IPS-15b (cell line): ENCODE measurements at regions not wholly inside any gene's neighbourhood (a gene's known extent, or its start where the extent isn't known, plus 50 kb on each side); places are given as distances from the start of the nearest gene placed in this dataset.

Experiments
- H3K27me3 ChIP-seq: one replicate; pipeline ENCODE4 v1.6.1; 2013; ENCODE audit warnings: low read length; ENCODE audit not compliant: control insufficient read depth, insufficient read depth
- H3K36me3 ChIP-seq: one replicate; pipeline ENCODE4 v1.6.1; 2013; ENCODE audit warnings: low read length; ENCODE audit not compliant: control insufficient read depth, insufficient read depth
- H3K4me1 ChIP-seq: one replicate; pipeline ENCODE4 v1.6.1; 2013; ENCODE audit warnings: mild to moderate bottlenecking, low read length; ENCODE audit not compliant: control insufficient read depth, insufficient read depth
- H3K4me3 ChIP-seq: one replicate; pipeline ENCODE4 v1.5.1; 2013; ENCODE audit warnings: low read depth, low read length
- H3K9ac ChIP-seq: one replicate; pipeline ENCODE4 v1.6.1; 2013; ENCODE audit warnings: low read depth, mild to moderate bottlenecking, low read length
- H3K9me3 ChIP-seq: one replicate; pipeline ENCODE4 v1.6.1; 2013; ENCODE audit warnings: mild to moderate bottlenecking, low read length; ENCODE audit not compliant: control insufficient read depth, insufficient read depth

GRCh38 chr13:104267206-104267811, 1201.1 kb upstream of the SLC10A2 start:
- Histone ChIP-seq H3K36me3 (no peaks in the 10 kb centered on the region), H3K4me3 (no peak overlapping the region), H3K27me3 (no peaks in the 10 kb centered on the region), H3K9me3 (no peaks in the 10 kb centered on the region), H3K9ac (no peak overlapping the region), H3K4me1 (no peaks in the 10 kb centered on the region)

GRCh38 chr13:104256701-104257100, 1190.5 kb upstream of the SLC10A2 start:
- no peak overlapping the region for H3K9ac ChIP-seq

GRCh38 chr13:104253063-104253680, 1187.0 kb upstream of the SLC10A2 start:
- H3K9ac ChIP-seq: no peak overlapping the region
- peaks cover 11% of the 10 kb centered on the region for H3K4me1 ChIP-seq
- no peaks in the 10 kb centered on the region for H3K27me3 ChIP-seq
- H3K4me3 ChIP-seq: no peak overlapping the region
- no peaks in the 10 kb centered on the region for H3K9me3 ChIP-seq
- H3K36me3 ChIP-seq: no peaks in the 10 kb centered on the region

More at GRCh38 chr13:104256701-104257100, 1190.5 kb upstream of the SLC10A2 start:
- Histone ChIP-seq H3K4me1 (peaks cover 11% of the 10 kb centered on the region), H3K4me3 (no peak overlapping the region), H3K9me3 (no peaks in the 10 kb centered on the region), H3K27me3 (no peaks in the 10 kb centered on the region), H3K36me3 (no peaks in the 10 kb centered on the region)

GRCh38 chr13:104251931-104252330, 1185.7 kb upstream of the SLC10A2 start:
- H3K9me3 ChIP-seq: no peaks in the 10 kb centered on the region
- H3K27me3 ChIP-seq: no peaks in the 10 kb centered on the region
- H3K9ac ChIP-seq: no peak overlapping the region
- peaks cover 11% of the 10 kb centered on the region for H3K4me1 ChIP-seq
- no peak overlapping the region for H3K4me3 ChIP-seq
- H3K36me3 ChIP-seq: no peaks in the 10 kb centered on the region

- Histone ChIP-seq H3K36me3 (no peaks in the 10 kb centered on the region), H3K4me1 (no peaks in the 10 kb centered on the region), H3K27me3 (no peaks in the 10 kb centered on the region), H3K9ac (no peak overlapping the region), H3K9me3 (no peaks in the 10 kb centered on the region), H3K4me3 (no peak overlapping the region)
These were observed 1180.7 kb upstream of the SLC10A2 start for GRCh38 chr13:104246955-104247354.

- Histone ChIP-seq H3K4me1 (no peaks in the 10 kb centered on the region), H3K9me3 (no peaks in the 10 kb centered on the region), H3K27me3 (no peaks in the 10 kb centered on the region), H3K36me3 (no peaks in the 10 kb centered on the region), H3K4me3 (no peak overlapping the region), H3K9ac (no peak overlapping the region)
These were observed 1140.3 kb upstream of the SLC10A2 start for GRCh38 chr13:104206450-104207044.

- H3K36me3 ChIP-seq: no peaks in the 10 kb centered on the region
- H3K4me1 ChIP-seq: no peaks in the 10 kb centered on the region
- H3K27me3 ChIP-seq: no peaks in the 10 kb centered on the region
- no peak overlapping the region for H3K4me3 ChIP-seq
- no peaks in the 10 kb centered on the region for H3K9me3 ChIP-seq
- no peak overlapping the region for H3K9ac ChIP-seq
These were observed 1138.0 kb upstream of the SLC10A2 start for GRCh38 chr13:104204177-104204576.

GRCh38 chr13:104198801-104199200, 1132.6 kb upstream of the SLC10A2 start:
- Histone ChIP-seq H3K9me3 (no peaks in the 10 kb centered on the region), H3K4me1 (no peaks in the 10 kb centered on the region), H3K36me3 (no peaks in the 10 kb centered on the region), H3K27me3 (no peaks in the 10 kb centered on the region), H3K4me3 (no peak overlapping the region), H3K9ac (no peak overlapping the region)

- H3K27me3 ChIP-seq: no peaks in the 10 kb centered on the region
- H3K9ac ChIP-seq: no peak overlapping the region
- no peak overlapping the region for H3K4me3 ChIP-seq
- no peaks in the 10 kb centered on the region for H3K4me1 ChIP-seq
- no peaks in the 10 kb centered on the region for H3K36me3 ChIP-seq
- H3K9me3 ChIP-seq: no peaks in the 10 kb centered on the region
These were observed 1130.4 kb upstream of the SLC10A2 start for GRCh38 chr13:104196611-104197010.

GRCh38 chr13:104181526-104182231, 1115.5 kb upstream of the SLC10A2 start:
- Histone ChIP-seq H3K4me1 (peaks cover 10% of the 10 kb centered on the region), H3K4me3 (no peak overlapping the region), H3K27me3 (no peaks in the 10 kb centered on the region), H3K36me3 (no peaks in the 10 kb centered on the region), H3K9me3 (no peaks in the 10 kb centered on the region), H3K9ac (no peak overlapping the region)

GRCh38 chr13:104170980-104171555, 1104.9 kb upstream of the SLC10A2 start:
- H3K4me1 ChIP-seq: no peaks in the 10 kb centered on the region
- no peak overlapping the region for H3K9ac ChIP-seq
- no peak overlapping the region for H3K4me3 ChIP-seq
- no peaks in the 10 kb centered on the region for H3K36me3 ChIP-seq
- H3K27me3 ChIP-seq: no peaks in the 10 kb centered on the region
- no peaks in the 10 kb centered on the region for H3K9me3 ChIP-seq
